ENCODE measurements at regions not wholly inside any gene's neighbourhood (a gene's known extent, or its start where the extent isn't known, plus 50 kb on each side); places are given as distances from the start of the nearest gene placed in this dataset.

DNA sequence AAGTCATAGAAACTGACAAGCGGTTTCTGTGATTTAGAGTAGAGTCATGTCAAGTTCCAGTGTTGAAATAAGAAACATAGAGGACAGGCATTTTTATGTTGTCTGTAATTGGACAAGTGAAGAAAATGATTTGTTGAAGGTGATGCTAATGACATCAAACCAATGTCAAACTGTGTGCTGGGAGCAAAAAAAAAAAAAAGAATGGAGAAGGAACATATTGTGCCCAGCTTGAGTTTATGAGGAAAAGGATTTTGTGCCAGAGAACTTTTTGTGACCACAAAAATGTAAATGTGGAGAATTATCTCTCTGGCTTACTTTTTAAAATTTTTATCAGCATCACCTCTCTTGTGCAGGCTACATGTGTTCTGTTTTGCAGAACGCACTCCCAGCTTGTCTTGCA is 495.7 kb downstream of the RAPGEF2 start:
- no peak for DNase-seq
- intact Hi-C loops (cut with DNase I): no loop called here

DNA sequence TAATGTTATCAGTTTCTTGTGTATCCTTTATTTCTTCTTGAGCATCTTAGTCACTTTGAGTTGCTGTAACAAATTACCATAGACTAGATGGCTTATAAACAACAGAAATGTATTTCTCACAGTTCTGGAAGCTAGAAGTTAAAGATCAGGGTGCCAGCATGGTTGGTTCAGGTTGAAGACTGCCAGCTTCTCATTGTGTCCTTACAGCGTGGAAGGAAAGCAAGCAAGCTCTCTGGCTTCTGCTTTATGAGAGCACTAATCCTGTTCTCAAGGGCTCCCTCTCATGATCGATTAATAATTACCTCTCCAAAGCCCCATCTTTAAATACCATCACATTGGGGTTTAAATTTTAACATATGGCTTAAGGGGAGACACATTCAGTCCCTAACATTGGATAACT is 497.2 kb downstream of the RAPGEF2 start:
- no peak for DNase-seq
- intact Hi-C loops (cut with DNase I): no loop called here

GRCh38 chr4:159604781-159605180 is 501.9 kb downstream of the RAPGEF2 start:
- no peak for DNase-seq
- intact Hi-C loops (cut with DNase I): no loop called here

DNA sequence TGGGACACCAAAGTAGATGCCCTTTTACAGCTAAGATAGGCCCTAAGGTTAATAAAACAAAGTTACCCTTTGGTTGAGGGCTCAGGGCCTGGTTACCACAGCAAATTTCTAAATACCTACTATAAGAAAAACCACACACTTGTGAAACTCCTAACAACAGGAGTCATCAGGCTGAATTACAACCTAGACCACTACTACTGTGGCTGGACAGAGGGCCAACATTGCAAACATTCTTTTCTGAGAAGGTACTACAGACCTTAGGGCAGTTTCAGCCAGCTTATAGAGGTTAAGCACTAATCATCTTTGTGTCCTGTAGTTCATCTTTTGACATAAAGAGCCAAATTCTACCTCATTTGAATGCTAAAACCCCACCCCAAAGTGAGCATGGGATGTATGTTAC is 504.0 kb downstream of the RAPGEF2 start:
- intact Hi-C loops (cut with DNase I): no loop called here
- DNase-seq: no peak

DNA sequence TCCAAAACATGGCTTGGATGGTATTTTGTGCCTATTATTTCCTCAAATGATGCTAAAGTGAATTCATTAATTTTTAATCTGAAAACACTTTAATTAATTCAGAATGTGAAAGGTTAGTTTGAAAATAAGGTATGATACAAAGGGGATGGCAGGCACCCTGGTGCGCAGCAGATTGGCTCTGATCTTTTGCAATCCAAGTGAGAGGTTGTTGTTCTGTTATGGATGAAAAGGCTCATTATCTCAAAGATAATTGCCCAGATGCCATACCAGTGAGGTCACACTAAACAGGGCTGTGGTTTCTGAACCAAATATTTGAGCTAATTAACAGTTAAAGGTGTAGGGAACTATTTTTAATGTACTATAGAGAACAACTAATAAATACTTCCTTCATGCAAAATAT is 504.9 kb downstream of the RAPGEF2 start:
- DNase-seq: peak in 1 of 42 donors; percentile 7
- intact Hi-C loops (cut with DNase I): no loop called here

DNA sequence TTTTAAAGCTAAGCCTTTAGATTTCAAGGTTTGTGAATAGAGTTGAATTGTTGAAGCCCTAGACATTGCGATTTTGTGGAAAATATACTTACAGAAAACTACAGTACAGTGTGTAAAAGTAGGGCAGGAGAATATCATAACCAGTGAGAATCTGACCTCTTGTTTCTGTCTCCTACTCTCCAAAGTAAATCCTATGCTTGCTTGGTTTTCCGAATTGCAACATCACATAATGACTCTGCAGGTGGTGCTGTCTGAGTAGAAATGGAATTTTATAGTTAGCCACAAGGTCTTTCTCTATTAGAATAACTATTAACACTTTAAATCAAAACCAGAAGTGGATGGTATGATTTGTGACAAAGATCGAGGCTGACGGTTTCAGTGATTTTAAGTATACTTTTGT is 505.6 kb downstream of the RAPGEF2 start:
- intact Hi-C loops (cut with DNase I): no loop called here
- peak in 1 of 42 donors; percentile 7 for DNase-seq

GRCh38 chr4:159632031-159632430 is 529.2 kb downstream of the RAPGEF2 start:
- no peak for DNase-seq
- intact Hi-C loops (cut with DNase I): no loop called here

GRCh38 chr4:159639671-159640323 is 536.9 kb downstream of the RAPGEF2 start:
- DNase-seq: peak in 7 of 42 donors; percentile 11 to 32 (median 15)
- intact Hi-C loops (cut with DNase I): no loop called here

- intact Hi-C loops (cut with DNase I): no loop called here
- no peak for DNase-seq
Observed at GRCh38 chr4:159649237-159649636, 546.4 kb downstream of the RAPGEF2 start.

GRCh38 chr4:159652871-159653270 is 550.0 kb downstream of the RAPGEF2 start:
- no peak for DNase-seq

GRCh38 chr4:159655547-159655946 is 552.7 kb downstream of the RAPGEF2 start:
- no peak for DNase-seq
- intact Hi-C loops (cut with DNase I): no loop called here

More at GRCh38 chr4:159652871-159653270, 550.0 kb downstream of the RAPGEF2 start:
- intact Hi-C loops (cut with DNase I): no loop called here

GRCh38 chr4:159669094-159669493 is 566.2 kb downstream of the RAPGEF2 start:
- no peak for DNase-seq
- intact Hi-C loops (cut with DNase I): no loop called here

DNA sequence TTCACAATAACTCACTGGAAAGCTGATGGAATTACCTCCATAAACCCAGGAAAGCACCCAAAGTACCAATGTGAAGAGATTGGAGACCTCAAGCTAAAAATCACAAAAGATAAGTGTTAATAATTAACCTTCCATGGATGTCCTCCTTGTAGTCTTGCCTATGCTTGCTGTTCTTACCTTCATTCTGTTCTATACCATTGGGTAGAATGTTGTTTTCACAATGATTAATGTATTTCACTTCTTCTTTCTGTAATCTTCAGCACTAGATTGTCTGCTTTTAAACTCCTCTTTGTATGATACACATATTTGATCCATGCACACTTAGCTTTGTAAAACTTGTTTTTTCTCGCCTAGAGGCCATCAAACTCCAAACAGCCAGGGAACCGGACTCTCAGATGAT is 570.3 kb downstream of the RAPGEF2 start:
- intact Hi-C loops (cut with DNase I): no loop called here
- no peak for DNase-seq

GRCh38 chr4:159674241-159674640 is 571.4 kb downstream of the RAPGEF2 start:
- intact Hi-C loops (cut with DNase I): no loop called here
- DNase-seq: no peak

DNA sequence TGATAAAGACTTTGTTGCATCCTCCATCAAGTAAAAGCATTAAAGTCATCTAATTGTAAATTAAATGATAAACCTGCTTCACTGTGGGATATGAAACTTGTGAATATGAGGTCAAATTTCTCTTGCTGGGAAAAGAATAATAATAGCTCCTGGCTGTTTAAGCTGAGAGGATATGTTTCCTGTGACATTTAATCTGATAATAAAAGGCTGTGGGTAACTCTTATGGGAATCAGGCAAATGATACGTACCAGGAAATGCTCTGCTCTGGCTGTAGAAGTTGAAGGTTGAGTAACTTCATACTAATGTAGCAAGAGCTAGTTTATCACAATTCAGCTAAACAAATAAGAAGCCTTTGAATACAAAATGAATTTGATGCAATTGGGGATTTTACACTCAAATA is 574.6 kb downstream of the RAPGEF2 start:
- intact Hi-C loops (cut with DNase I): no loop called here
- no peak for DNase-seq

DNA sequence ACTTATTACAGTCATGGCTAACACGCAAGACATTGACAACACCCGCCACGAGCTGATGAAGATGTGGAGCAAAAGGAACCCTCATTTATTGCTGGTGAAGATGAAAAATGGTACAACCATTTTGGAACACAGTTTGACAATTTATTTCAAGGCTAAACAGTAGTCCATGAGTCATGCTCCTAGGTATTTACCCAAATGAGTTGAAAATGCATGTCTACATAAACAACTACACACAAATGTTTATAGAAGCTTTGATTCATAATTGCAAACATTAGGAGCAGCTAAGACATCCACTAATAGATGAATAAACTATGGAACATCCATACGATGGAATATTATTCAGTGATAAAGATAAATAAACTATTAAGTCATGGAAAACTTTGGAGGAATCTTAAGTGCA is 580.1 kb downstream of the RAPGEF2 start:
- no peak for DNase-seq
- intact Hi-C loops (cut with DNase I): no loop called here

DNA sequence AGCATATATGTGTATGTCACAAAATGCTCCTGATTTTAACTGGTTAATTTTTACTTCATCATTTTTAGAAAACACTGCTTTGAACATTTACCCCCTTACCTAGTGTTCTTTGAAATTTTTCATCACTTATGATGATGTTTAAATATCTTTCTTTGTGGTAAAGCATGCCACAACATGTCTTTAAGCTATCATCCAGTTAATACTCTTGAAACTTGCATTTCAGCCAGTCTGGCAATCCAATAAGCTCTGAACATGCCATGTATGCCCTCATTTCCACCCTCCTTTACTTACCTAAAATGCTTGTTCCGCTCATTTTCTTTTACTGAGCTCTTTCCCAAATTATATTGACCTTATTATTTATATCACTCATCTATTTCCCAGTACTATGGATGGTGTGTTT is 581.2 kb downstream of the RAPGEF2 start:
- intact Hi-C loops (cut with DNase I): no loop called here
- no peak for DNase-seq

- peak in 2 of 42 donors; percentile 11 to 21 for DNase-seq
- intact Hi-C loops (cut with DNase I): no loop called here
Observed at GRCh38 chr4:159685340-159686092, 582.6 kb downstream of the RAPGEF2 start.

DNA sequence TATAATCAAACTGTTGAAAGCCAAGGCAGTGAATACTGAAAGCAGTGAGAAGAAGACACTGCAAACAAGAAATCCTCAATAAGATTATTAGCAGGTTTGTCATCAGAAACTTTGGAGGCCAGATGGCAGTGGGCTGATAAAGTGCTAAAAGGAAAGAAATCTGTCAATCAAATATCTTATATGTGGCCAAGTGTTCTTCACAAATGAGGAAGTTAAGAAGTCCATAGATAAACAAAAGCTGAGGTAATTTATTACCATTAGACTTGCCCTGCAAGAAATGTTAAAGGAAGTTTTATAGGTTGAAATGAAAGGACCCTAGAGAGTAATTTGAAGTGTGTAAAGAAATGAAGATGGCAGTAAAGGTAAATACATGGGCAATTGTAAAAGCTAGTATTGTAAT is 586.6 kb downstream of the RAPGEF2 start:
- no peak for DNase-seq
- intact Hi-C loops (cut with DNase I): no loop called here

DNA sequence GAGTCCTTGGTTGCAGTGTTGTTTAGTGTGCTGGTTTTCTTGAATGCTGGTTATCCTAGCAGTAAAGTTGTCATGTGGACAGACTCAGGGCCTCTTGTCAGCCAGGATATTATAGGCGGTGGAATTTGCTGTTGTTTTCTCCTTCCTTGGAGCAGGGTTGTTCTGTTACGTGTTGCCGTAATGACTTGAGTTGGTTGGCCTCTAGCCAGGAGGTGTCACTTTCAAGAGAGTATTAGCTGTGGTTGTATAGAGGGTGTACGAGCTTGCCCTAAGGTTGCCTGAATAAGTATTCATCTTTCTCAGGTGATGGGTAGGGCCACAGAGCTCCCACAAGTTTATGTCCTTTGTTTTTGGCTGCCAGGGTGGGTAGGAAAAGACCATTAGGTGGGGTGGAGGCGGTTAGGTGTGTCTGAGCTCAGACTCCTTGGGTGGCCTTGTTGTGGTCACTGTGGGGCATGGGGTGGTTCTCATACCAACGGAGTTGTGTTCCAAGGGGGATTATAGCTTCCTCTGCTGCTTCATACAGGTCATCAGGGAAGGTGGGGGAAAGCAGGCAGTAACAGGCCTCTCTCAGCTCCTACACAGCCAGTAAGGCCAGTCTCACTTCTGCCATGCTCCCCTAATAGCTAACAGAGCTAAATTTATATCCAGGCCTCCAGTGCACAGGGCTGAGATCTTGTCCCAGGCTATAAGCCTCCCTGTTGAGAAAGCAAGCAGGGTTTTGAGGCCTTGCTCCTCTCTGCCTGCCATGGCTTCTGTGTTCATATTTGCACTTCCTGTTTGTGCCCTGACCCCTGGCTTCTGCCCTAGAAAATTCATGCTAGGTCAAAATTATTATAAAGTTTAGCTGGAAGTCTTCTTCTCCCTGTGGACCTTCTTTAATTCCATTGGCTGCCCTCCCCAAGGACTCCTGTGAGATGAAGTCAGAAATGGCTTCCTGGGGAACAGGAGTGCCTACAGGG is 594.7 kb downstream of the RAPGEF2 start:
- intact Hi-C loops (cut with DNase I): no loop called here
- DNase-seq: no peak
